Hematopoietic multipotent progenitor cell treated with erythropoietin and hydrocortisone succinate and interleukin-3 and kit ligand, for 17 days (in vitro differentiated cells): ENCODE measurements at regions not wholly inside any gene's neighbourhood (a gene's known extent, or its start where the extent isn't known, plus 50 kb on each side); places are given as distances from the start of the nearest gene placed in this dataset.
"Not testable (repeated sequence)": the region's sequence is repeated elsewhere in the genome, so short reads cannot be mapped to it uniquely, and the experiment has no call there.

ENCODE experiments used
- DNase-seq: peaks from one replicate; pipeline ENCODE4 v3.0.0-alpha.2; 2015; ENCODE audit warnings: low spot score

DNA sequence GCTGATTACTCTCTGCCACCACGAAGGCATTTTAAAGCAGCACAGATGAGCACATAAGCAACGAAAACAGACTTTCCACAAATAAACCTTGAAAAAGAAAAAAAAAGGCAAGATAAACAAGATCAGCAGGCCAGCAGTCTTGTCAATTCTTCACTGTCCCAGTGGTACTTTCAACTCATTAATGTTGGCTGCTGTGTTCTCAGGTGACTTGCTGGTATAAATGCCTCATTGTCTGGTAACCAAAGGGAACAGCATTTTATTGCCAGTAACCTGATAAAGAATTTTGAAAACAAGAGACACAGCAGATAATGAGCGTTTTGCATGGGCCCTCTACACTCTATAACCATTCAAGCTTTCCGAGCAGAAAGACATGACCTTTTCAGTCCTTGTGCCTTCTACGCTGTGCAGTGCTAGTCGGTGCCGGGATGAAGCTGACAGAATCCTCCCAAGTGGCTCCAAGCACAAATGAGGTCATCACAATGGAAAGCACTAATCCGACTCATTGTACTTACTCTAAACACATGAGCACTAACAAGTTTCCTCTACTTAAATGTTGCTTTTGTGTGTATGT is 242.9 kb upstream of the FRG1 start:
- not testable (repeated sequence) for DNase-seq

DNA sequence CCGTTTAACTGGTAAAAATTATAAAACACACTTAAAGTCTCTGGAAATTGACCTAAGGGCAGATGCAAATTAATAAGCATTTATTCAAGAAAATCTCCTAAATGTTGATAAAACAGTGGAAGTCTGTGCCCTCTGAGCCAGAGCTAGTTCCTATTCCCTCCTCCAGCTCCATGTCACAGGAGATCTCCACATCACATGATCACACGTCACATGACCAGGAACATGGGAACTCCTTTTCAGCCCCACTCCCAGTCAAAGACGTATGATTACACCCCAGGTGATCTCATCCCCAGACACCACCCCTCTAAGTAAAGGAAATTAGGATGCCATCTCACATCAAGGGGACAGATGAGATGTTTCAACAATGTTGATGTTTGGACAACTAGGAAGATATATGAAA is 237.7 kb upstream of the FRG1 start:
- not testable (repeated sequence) for DNase-seq

DNA sequence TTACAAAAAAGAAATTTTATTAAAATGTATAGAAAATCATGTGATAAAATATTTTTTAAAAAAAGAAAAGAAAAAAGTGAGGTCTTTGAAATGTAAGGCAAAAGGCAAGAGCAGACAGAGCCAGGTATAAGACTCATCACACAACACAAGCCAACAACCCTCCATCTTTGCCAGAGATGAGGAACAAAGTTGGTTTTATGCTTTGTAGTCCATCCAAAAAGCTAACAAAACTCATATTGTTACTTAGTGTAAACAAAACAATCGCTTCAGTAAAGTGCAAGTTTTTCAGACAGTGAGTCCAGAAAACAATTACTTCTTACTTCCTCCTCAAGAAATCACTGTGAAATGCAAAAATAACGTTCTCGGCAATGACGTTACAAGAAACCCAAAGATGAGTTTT is 233.9 kb upstream of the FRG1 start:
- DNase-seq = not testable (repeated sequence)

DNA sequence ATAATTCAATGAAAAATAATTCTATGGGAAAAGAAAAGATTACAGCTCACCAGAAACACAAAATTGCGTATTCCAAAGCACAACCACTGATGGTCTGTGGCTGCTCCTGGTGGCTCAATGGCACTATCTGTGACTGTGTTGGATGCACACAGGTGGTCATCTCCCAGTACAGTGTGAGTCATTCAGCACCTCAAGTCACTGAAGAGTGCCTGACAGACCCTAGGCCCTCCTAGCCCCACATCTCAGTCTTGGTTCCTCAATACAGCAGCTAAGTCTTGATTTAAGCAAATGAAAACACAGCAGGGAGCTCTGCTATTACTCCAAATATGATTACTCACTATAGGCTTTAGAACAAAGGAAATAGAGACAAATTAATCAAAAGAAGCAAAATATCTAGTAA is 233.4 kb upstream of the FRG1 start:
- not testable (repeated sequence) for DNase-seq

DNA sequence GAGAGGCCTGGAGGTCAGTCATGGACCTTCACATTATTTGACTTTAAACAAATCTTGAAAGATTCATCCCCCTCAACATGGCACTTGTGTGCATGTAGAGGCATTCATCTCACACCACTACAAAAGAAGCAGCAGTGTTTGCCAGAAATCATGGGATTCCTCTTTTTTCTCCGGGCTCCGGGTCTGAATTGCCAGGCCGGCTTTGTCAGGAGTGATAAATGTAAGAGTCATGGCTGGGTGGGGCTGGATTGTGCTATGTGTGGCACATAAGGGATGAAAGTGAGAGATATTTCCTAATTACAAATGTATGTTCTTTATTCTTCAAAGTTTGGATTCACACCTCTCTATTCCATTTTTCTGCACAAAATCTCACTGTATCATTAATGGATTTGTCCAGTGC is 228.7 kb upstream of the FRG1 start:
- not testable (repeated sequence) for DNase-seq

DNA sequence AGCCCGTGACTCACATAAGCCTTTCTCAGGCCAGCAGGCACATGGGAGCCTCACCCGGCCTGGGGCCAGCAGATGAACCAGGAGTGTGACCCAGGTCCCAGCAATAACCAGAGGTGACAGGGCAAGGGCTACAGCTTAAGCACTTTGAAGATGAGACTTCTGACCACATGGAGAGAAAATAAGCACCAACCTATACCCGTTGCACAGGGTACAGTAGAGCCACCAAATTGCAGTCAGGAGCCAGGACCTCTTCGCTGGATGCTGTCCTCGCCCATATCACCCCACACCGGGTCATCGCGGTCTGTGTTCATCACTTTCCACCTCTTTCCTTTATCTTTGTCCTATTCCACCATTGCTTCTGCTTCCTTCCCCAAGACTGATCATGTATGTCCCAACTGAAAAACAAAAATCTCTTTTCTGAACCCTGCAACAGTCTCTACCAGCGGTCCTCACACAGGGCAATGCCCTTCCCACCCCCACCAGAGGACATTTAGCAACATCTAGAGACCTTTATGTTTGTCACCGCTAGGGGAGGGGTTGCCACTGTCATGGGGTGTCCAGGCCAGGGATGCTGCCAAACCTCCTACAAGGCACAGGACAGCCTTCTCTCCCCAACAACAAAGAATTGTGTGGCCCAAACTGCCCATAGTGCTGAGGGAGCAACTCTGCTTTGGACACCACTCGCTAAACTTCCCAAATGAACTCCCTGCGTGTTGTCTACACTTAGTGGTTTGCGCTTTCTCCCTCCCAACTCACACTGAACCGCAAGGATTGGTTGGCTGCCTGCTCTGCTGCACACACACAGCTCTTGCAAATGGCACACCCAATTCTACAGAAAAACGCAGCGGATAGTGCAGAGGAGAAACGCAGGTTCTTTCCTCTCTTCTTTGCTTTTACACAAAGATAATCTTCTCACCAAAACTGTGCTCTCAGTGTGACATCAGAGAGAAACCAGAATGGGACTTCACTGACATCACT is 219.4 kb upstream of the FRG1 start:
- DNase-seq = not testable (repeated sequence)

DNA sequence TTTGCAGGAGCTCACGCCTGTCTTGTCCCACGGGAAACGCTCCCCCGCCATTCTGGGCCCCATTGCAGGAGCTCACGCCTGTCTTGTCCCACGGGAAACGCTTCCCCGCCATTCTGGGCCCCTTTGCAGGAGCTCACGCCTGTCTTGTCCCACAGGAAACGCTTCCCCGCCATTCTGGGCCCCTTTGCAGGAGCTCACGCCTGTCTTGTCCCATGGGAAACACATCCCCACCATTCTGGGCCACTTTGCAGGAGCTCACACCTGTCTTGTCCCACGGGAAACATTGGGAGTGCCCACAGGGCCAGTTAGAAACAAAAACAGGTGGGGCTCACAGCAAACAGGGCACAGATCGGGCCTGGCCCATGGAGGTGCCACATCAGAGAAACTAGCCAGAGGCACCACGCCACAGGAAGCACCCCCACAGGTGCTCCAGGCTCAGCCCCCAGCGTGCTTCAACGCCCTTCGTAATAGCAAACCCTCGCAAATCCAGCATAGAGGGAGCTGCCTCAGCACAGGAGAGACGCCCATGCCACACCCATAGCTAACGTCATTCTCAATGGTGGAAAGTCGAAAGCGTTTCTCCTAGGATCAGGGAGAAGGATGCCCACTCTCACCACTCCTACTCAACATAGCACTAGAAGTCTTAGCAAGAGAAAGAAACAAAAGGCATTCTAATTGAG is 218.2 kb upstream of the FRG1 start:
- DNase-seq = not testable (repeated sequence)

DNA sequence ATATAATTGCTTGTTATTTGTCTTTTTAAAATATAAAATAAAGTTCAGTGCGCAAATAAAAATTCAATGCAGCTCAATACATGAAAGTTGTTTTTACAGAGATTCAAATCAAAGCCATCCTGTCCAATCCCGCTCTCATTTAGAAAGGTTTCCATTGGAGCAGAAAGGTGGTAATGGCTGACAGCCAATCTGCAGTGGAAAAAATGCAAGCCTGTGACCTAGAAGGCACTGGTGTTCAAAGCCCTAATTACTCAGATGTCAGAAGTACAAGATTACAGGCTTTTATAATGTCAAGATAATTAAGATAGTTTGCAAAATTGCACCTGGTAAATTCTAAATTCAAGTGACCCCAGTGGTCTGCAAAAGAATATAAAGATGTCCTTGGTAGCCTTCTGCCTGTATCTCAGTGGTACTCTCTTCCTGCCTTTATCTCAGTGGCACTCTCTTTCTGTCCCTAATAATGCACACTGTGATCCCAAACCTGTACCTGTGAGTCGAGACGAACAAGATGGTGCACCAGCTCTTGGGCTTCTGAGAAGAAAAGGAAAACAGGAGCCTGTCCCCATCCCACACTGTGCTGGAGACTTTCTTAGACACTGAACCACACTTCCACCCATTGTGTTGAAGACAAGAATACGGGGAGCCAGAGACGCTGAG is 212.6 kb upstream of the FRG1 start:
- not testable (repeated sequence) for DNase-seq

DNA sequence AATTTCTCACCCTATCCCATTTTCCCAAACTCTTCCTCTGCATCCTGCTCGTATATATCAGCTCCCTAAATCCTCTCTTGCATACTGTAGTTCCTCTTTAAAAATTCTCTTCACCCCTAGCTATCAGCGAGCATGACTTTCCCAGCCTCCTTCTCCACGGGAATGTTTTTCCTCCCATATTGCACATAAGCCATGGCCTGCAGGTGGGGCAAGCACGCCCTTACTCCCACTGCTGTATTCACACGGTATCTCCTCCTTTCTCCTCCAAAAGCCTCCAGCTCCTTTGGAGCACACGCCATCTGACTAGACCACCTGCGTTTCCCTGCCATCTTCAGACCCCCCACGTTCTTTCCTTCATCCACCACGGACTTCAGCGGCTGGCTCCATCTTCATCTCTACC is 208.7 kb upstream of the FRG1 start:
- DNase-seq = not testable (repeated sequence)

DNA sequence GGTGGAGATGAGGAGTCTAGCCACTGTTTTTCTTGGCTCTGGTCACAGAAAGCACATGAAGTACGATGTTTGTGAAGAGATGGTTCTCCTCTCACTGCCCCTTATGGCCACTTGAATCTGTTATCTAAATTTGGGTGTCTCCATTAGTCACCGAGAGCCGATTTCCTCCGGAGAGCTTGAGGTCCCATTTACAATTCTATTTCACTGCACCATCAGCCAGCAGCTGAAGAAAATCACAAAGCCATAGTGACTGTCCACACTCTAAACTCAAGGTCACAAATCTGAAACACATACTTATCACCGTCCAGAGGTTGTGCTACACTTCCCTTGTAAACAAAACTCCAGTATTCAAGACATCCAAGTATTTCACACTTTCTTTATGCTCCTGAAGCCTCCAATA is 207.2 kb upstream of the FRG1 start:
- DNase-seq = not testable (repeated sequence)

DNA sequence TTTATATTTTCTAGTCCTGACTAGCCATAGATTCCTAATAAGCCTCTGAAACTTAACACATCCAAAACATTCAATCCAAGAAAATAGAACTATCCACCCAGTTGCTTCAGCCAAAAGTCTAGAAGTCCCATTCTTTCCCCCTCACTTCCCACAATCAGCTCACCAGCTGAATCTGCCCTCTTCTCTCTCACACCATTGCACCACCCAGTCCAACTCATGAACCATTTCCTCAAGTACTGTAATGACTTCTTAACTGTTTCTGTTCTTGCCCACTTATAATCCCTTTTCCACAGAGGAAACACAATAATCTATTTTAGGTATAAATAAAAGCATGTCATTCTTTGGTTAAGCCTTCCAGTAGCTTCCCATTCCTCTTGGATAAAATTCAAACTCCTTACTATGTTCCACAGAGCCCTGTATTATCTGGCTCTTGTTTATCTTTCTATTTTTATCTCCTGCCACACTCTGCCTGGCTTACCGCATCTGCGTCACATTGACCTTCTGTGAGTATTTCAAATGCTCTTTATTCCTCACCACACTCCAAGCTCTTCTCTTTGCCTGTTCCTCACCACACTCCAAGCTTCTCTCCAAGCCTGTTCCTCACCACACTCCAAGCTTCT is 205.9 kb upstream of the FRG1 start:
- not testable (repeated sequence) for DNase-seq

DNA sequence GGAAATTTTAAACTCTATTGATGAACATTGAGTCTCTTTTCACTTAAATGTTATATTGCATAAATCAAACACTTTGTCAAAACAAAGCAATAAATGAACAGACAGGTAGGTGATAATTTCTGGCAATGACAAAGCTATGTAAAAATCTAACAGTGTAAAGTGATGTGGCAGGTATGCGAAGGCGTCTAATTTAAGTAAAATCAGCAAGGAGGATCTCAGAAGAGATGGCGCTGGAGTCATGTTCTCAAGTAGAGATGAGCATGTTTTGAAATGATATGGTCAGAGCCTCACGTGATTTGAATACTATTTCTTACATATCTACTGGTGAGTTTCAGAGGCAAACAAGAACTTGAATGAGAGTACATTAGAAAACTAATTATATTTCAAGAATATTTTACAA is 204.0 kb upstream of the FRG1 start:
- DNase-seq = not testable (repeated sequence)

DNA sequence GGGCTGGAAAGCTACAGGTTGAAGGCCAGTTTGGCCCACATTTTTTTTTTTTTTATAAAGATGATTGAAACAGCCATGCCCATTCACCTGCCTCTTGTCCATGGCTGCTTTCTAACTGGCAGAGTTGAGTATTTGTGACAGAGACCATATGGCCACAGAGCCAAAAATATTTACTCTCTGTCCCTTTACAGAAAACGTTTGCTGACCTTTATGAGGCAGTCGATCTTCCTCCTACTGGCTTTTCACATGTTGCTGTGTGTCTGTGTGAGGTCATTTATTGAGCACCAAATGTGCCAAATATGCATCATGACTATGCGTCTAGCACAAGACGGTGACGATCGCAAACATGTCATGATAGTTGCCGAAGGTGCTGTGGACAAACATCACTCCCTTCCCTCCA is 200.6 kb upstream of the FRG1 start:
- DNase-seq = not testable (repeated sequence)

DNA sequence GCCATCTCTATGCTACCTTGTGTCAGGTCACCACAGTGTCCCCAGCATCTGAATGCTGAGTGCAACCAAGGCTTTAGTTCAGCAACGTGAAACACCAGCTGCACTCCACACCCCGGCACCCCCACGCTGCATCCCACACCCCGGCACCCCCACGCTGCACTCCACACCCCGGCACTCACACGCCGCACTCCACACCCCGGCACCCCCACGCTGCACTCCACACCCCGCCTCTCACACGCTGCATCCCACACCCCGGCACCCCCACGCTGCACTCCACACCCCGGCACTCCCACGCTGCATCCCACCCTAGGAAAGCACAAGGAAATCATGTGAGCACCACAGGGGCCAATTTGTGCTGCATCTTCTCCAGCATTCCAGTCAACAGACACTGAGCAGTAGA is 199.8 kb upstream of the FRG1 start:
- DNase-seq = no peak

DNA sequence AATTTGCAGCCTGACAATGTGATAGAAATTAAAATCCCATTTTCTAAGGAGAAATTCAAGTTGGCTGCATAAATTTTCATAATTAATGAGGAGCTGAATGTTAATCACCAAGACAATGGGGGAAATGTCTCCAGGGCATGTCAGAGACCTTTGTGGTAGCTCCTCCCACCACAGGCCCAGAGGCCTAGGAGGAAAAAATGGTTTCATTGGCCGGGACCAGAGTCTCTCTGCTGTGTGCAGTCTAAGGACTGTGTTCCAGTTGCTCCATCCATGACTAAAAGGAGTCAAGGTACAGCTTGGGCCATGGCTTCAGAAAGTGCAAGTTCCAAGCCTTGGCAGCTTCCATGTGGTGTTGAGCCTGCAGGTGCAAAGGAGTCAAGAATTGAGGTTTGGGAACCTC is 187.6 kb upstream of the FRG1 start:
- not testable (repeated sequence) for DNase-seq

DNA sequence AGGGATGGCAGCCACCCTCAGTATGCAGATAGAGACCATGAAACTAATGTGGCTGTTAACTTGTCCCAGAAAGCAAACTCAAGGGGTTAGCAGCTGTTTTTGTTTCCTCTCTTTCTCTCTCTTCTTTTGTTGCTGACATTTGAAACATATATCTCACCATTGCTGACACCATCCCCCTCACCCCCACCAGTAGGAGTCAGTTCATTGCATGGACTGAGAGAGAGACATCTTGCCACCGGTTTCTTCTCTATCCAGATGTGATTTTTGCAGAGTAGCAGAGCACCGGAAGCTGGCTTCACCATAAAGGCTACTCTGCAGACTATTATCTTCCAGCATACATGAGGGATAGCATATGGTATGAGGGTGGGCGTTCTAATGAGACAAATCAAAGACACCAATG is 177.1 kb upstream of the FRG1 start:
- no peak for DNase-seq

DNA sequence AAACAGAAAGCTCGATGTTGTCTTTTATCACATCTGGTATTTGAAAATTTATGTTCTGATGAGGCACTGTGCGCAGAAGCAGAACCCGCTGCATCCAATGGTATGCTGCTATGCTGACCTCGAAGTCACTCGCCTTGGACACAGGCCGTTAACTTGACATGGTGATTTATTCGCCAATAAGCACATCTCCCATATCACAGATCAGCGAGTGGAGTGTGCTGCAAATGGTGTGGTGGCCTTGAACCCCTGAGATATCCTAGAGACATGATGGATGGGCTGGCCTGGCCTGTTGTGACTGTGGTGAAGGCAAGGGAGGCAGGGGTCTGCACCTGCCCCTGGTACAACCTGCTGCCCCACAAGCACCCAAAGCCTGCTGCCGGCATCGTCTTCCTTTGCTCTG is 175.4 kb upstream of the FRG1 start:
- no peak for DNase-seq

DNA sequence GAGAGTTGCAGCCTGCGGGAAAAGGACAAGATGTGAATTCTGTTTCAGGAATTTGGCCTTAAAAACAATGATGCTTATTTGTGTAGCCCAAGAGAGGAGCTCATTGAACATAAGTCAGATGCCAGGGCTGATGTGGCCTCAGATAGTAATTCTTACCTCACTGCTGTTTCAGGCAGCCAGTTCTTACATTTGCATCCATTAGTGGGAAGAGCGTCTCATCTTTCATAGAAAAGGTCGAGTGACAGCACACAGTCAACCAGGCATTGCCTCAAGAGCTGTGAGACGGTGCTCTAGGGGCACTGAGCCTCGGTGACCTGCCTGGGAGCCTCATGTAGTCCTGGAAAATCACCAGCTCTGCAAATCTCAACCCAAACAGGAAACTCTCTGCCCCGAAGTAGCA is 174.9 kb upstream of the FRG1 start:
- DNase-seq = no peak

DNA sequence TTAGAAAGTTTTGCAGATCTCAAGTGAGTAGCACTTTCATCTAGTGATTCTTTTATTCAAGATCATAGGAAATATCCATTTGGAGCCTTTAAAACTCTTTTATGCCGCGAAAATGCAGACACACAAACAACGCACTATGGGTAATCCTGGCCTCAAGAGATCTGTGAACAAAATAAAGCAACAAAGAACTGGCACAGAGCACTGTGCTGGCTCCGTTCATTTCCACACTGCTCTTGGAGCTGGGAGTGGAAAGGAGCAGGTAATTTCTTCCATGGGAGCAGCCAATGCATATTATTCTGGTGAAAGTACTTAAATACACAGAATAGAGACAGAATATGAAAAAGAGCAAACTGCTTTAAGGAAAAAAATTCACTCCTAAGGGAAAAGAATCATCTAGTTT is 172.7 kb upstream of the FRG1 start:
- DNase-seq = no peak

DNA sequence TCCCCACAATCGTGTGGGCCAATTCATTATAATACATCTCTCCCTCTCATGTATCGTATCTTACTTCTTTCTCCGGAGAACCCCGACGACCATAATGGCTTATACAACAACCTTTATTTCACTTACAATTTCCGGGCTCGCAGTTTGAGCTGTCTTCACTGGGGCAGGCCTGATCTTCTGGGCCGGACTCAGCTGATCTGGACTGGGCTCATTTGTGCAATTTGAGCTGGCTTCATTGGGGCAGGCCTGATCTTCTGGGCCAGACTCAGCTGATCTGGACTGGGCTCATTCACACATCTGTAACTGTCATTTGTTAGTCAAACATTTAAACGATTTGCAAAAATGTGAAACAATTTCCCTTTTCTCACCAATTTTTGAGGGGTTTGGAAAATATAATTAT is 171.5 kb upstream of the FRG1 start:
- no peak for DNase-seq

DNA sequence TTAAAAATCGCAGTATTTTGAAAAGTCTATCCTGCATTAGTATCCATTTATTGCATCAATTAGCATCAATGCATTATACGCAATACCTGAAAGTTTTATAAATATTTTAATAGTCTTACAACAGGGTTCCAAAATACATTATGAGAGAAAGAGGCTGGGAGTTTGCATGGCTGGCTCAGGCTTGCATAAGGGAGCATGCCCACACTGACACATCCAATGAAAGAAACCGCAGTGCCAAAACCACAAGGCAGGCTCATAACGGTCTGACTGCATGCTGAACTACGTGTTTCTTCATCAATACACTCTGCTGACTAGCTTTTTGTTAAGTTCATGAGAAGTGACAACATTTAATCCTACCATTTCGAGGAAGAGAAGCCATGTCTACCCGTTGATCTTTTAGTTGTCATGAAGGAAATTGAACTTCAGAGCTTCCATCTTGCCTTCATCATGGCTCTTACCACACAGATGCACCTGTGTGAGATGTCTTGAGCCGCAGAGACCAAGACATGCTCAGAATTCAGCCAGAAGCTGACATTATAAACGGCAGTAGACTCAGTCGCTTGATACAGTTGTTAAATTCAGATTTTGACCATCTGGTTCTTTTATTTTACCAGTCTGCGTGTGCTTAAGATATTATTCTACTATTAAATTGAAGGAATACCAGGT is 168.8 kb upstream of the FRG1 start:
- DNase-seq = no peak
